HepG2 (cell line): ENCODE measurements at regions not wholly inside any gene's neighbourhood (a gene's known extent, or its start where the extent isn't known, plus 50 kb on each side); places are given as distances from the start of the nearest gene placed in this dataset.
"Not testable (repeated sequence)": the region's sequence is repeated elsewhere in the genome, so short reads cannot be mapped to it uniquely, and the experiment has no call there.

Experiments
- ATF3 ChIP-seq: sonication (generic); formaldehyde crosslinking; IDR thresholded peaks from 2 replicates; pipeline ENCODE4 v1.4.0; 2020; ENCODE audit warnings: missing genetic modification reagents
- CTCF ChIP-seq: sonication (generic); formaldehyde crosslinking; IDR thresholded peaks from 2 replicates; pipeline ENCODE4 v1.5.0; 2020; ENCODE audit warnings: mild to moderate bottlenecking, missing genetic modification reagents, moderate library complexity
- NFIC ChIP-seq: IDR thresholded peaks from 2 replicates; pipeline ENCODE4 v1.6.1; 2012; ENCODE audit warnings: mild to moderate bottlenecking, low read length, inconsistent platforms
- PHF8 ChIP-seq: sonication (generic); formaldehyde crosslinking; IDR thresholded peaks from 2 replicates; pipeline ENCODE4 v1.5.0; 2020; ENCODE audit warnings: missing genetic modification reagents
- POLR2AphosphoS5 ChIP-seq: IDR thresholded peaks from 2 replicates; pipeline ENCODE4 v1.6.1; 2012; ENCODE audit warnings: low read depth, low read length
- ZNF234 ChIP-seq: sonication (generic); formaldehyde crosslinking; conservative IDR thresholded peaks from 2 replicates; pipeline ENCODE4 v1.5.1; 2020; ENCODE audit warnings: mild to moderate bottlenecking, missing genetic modification reagents
- ZNF784 ChIP-seq: sonication (generic); formaldehyde crosslinking; IDR thresholded peaks from 2 replicates; pipeline ENCODE4 v1.5.1; 2020; ENCODE audit warnings: missing genetic modification reagents, mild to moderate bottlenecking, borderline replicate concordance

GRCh38 chr14:19489475-19489874, 55.3 kb upstream of the POTEG start:
- TF ChIP-seq ATF3 (CRISPR knock-in tag); CTCF (CRISPR knock-in tag); NFIC; ZNF234; PHF8; ZNF784; POLR2AphosphoS5: not testable (repeated sequence)
